ENCODE measurements at regions not wholly inside any gene's neighbourhood (a gene's known extent, or its start where the extent isn't known, plus 50 kb on each side); places are given as distances from the start of the nearest gene placed in this dataset.

GRCh38 chr2:57278451-57278850, 768.2 kb upstream of the VRK2 start:
- no peak overlapping the region for H3K4me3 ChIP-seq
- DNase-seq (ENCODE audit: low read depth, low spot score): no peak
- TF ChIP-seq POLR2AphosphoS5 (IDR thresholded peaks at IDR 0.05; ENCODE audit: borderline replicate concordance, low read depth, low read length) (no peak), FOXP2 (optimal IDR thresholded peaks at IDR 0.05; ENCODE audit: control extremely low read depth, extremely low read length, insufficient read depth) (no peak), EZH2 (IDR thresholded peaks at IDR 0.05) (no peak)
- H3K9ac ChIP-seq (ENCODE audit: insufficient read length): no peak overlapping the region
- H3K27ac ChIP-seq: no peak overlapping the region
- H3K9me3 ChIP-seq (ENCODE audit: low read depth, low read length): no peaks in the 10 kb centered on the region
- no peaks in the 10 kb centered on the region for H3K36me3 ChIP-seq (ENCODE audit: insufficient read depth, low read length)

GRCh38 chr2:57291209-57291608, 755.4 kb upstream of the VRK2 start:
- DNase-seq (ENCODE audit: low read depth, low spot score): no peak
- H3K27ac ChIP-seq: no peak overlapping the region
- TF ChIP-seq POLR2AphosphoS5 (IDR thresholded peaks at IDR 0.05; ENCODE audit: borderline replicate concordance, low read depth, low read length) (no peak), EZH2 (IDR thresholded peaks at IDR 0.05) (no peak), FOXP2 (optimal IDR thresholded peaks at IDR 0.05; ENCODE audit: control extremely low read depth, extremely low read length, insufficient read depth) (no peak)
- H3K36me3 ChIP-seq (ENCODE audit: insufficient read depth, low read length): no peaks in the 10 kb centered on the region
- H3K4me3 ChIP-seq: no peak overlapping the region
- H3K9me3 ChIP-seq (ENCODE audit: low read depth, low read length): no peaks in the 10 kb centered on the region
- no peak overlapping the region for H3K9ac ChIP-seq (ENCODE audit: insufficient read length)

- DNase-seq (ENCODE audit: low read depth, low spot score): no peak
- Histone ChIP-seq H3K36me3 (ENCODE audit: insufficient read depth, low read length) (no peaks in the 10 kb centered on the region), H3K4me3 (no peak overlapping the region), H3K9ac (ENCODE audit: insufficient read length) (no peak overlapping the region), H3K27ac (no peak overlapping the region), H3K9me3 (ENCODE audit: low read depth, low read length) (no peaks in the 10 kb centered on the region)
- no peak for TF ChIP-seq POLR2AphosphoS5 (IDR thresholded peaks at IDR 0.05; ENCODE audit: borderline replicate concordance, low read depth, low read length)
- no peak for TF ChIP-seq FOXP2 (optimal IDR thresholded peaks at IDR 0.05; ENCODE audit: control extremely low read depth, extremely low read length, insufficient read depth)
- no peak for TF ChIP-seq EZH2 (IDR thresholded peaks at IDR 0.05)
Measured at GRCh38 chr2:57296795-57297517, 749.6 kb upstream of the VRK2 start.

- TF ChIP-seq FOXP2 (optimal IDR thresholded peaks at IDR 0.05; ENCODE audit: control extremely low read depth, extremely low read length, insufficient read depth): no peak
- no peak for DNase-seq (ENCODE audit: low read depth, low spot score)
- Histone ChIP-seq H3K9me3 (ENCODE audit: low read depth, low read length) (no peaks in the 10 kb centered on the region), H3K36me3 (ENCODE audit: insufficient read depth, low read length) (no peaks in the 10 kb centered on the region), H3K27ac (no peak overlapping the region), H3K9ac (ENCODE audit: insufficient read length) (no peak overlapping the region), H3K4me3 (no peak overlapping the region)
Measured at GRCh38 chr2:57313678-57314077, 732.9 kb upstream of the VRK2 start.

- H3K9me3 ChIP-seq (ENCODE audit: low read depth, low read length): no peaks in the 10 kb centered on the region
- no peaks in the 10 kb centered on the region for H3K36me3 ChIP-seq (ENCODE audit: insufficient read depth, low read length)
- no peak overlapping the region for H3K4me3 ChIP-seq
- no peak overlapping the region for H3K27ac ChIP-seq
- no peak for DNase-seq (ENCODE audit: low read depth, low spot score)
- no peak overlapping the region for H3K9ac ChIP-seq (ENCODE audit: insufficient read length)
- TF ChIP-seq FOXP2 (optimal IDR thresholded peaks at IDR 0.05; ENCODE audit: control extremely low read depth, extremely low read length, insufficient read depth): no peak
- TF ChIP-seq EZH2 (IDR thresholded peaks at IDR 0.05): no peak
- no peak for TF ChIP-seq POLR2AphosphoS5 (IDR thresholded peaks at IDR 0.05; ENCODE audit: borderline replicate concordance, low read depth, low read length)
Measured at GRCh38 chr2:57314682-57315081, 731.9 kb upstream of the VRK2 start.

GRCh38 chr2:57330447-57330846, 716.2 kb upstream of the VRK2 start:
- Histone ChIP-seq H3K4me3 (no peak overlapping the region), H3K9ac (ENCODE audit: insufficient read length) (no peak overlapping the region), H3K9me3 (ENCODE audit: low read depth, low read length) (no peaks in the 10 kb centered on the region), H3K27ac (no peak overlapping the region), H3K36me3 (ENCODE audit: insufficient read depth, low read length) (no peaks in the 10 kb centered on the region)
- DNase-seq (ENCODE audit: low read depth, low spot score): no peak
- TF ChIP-seq POLR2AphosphoS5 (IDR thresholded peaks at IDR 0.05; ENCODE audit: borderline replicate concordance, low read depth, low read length) (no peak), FOXP2 (optimal IDR thresholded peaks at IDR 0.05; ENCODE audit: control extremely low read depth, extremely low read length, insufficient read depth) (no peak), EZH2 (IDR thresholded peaks at IDR 0.05) (no peak)

- no peak for TF ChIP-seq EZH2 (IDR thresholded peaks at IDR 0.05)
- no peak for TF ChIP-seq FOXP2 (optimal IDR thresholded peaks at IDR 0.05; ENCODE audit: control extremely low read depth, extremely low read length, insufficient read depth)
- no peak for TF ChIP-seq POLR2AphosphoS5 (IDR thresholded peaks at IDR 0.05; ENCODE audit: borderline replicate concordance, low read depth, low read length)
- H3K36me3 ChIP-seq (ENCODE audit: insufficient read depth, low read length): no peaks in the 10 kb centered on the region
- H3K27ac ChIP-seq: no peak overlapping the region
- no peak for DNase-seq (ENCODE audit: low read depth, low spot score)
- H3K9ac ChIP-seq (ENCODE audit: insufficient read length): no peak overlapping the region
- H3K9me3 ChIP-seq (ENCODE audit: low read depth, low read length): no peaks in the 10 kb centered on the region
- no peak overlapping the region for H3K4me3 ChIP-seq
Measured at GRCh38 chr2:57333221-57333620, 713.4 kb upstream of the VRK2 start.

- no peak overlapping the region for H3K27ac ChIP-seq
- H3K36me3 ChIP-seq (ENCODE audit: insufficient read depth, low read length): no peaks in the 10 kb centered on the region
- no peak overlapping the region for H3K4me3 ChIP-seq
- no peaks in the 10 kb centered on the region for H3K9me3 ChIP-seq (ENCODE audit: low read depth, low read length)
- no peak for DNase-seq (ENCODE audit: low read depth, low spot score)
- H3K9ac ChIP-seq (ENCODE audit: insufficient read length): no peak overlapping the region
- TF ChIP-seq EZH2 (IDR thresholded peaks at IDR 0.05) (no peak), POLR2AphosphoS5 (IDR thresholded peaks at IDR 0.05; ENCODE audit: borderline replicate concordance, low read depth, low read length) (no peak), FOXP2 (optimal IDR thresholded peaks at IDR 0.05; ENCODE audit: control extremely low read depth, extremely low read length, insufficient read depth) (no peak)
Measured at GRCh38 chr2:57343391-57344006, 703.1 kb upstream of the VRK2 start.
